ENCODE measurements at regions not wholly inside any gene's neighbourhood (a gene's known extent, or its start where the extent isn't known, plus 50 kb on each side); places are given as distances from the start of the nearest gene placed in this dataset.

DNA sequence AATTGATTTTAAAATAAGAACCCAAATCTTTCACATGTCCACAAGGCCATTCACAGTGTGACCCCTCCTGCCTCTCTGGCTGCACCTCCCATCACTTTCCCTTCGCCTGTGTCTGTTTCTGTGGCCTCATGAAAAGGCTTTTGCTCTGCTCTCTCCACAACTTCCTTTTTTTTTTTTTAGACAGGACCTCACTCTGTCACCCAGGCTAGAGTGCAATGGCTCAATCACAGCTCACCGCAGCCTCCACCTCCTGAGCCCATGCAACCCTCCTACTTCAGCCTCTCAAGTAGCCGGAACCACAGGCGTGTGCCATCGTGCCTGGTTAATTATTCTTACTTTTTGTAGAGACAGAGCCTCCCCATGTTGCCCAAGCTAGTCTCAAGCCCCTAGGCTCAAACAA lies 197.1 kb downstream of the ABCC12 start:
- no peaks in the 10 kb centered on the region for H3K9me3 ChIP-seq (ENCODE audit: control insufficient read depth, insufficient read depth, low read length)
- H3K27me3 ChIP-seq (ENCODE audit: control insufficient read depth, insufficient read depth, low read length), result no peaks in the 10 kb centered on the region
- no peaks in the 10 kb centered on the region for H3K36me3 ChIP-seq (ENCODE audit: control insufficient read depth, insufficient read depth, low read length)
- no peak overlapping the region for H3K4me3 ChIP-seq (ENCODE audit: low read depth, low read length)
- no peak overlapping the region for H3K9ac ChIP-seq (ENCODE audit: low read depth, low read length)
- H3K4me1 ChIP-seq (ENCODE audit: control insufficient read depth, insufficient read depth, low read length), result no peaks in the 10 kb centered on the region

GRCh38 chr16:47956916-47957315 lies 198.9 kb downstream of the ABCC12 start:
- no peaks in the 10 kb centered on the region for H3K36me3 ChIP-seq (ENCODE audit: control insufficient read depth, insufficient read depth, low read length)
- H3K9me3 ChIP-seq (ENCODE audit: control insufficient read depth, insufficient read depth, low read length), result no peaks in the 10 kb centered on the region
- no peaks in the 10 kb centered on the region for H3K27me3 ChIP-seq (ENCODE audit: control insufficient read depth, insufficient read depth, low read length)
- H3K4me3 ChIP-seq (ENCODE audit: low read depth, low read length), result no peak overlapping the region
- H3K9ac ChIP-seq (ENCODE audit: low read depth, low read length), result no peak overlapping the region
- H3K4me1 ChIP-seq (ENCODE audit: control insufficient read depth, insufficient read depth, low read length), result no peaks in the 10 kb centered on the region

GRCh38 chr16:47949714-47950113 lies 206.1 kb downstream of the ABCC12 start:
- Histone ChIP-seq H3K9me3 (ENCODE audit: control insufficient read depth, insufficient read depth, low read length) (no peaks in the 10 kb centered on the region), H3K4me1 (ENCODE audit: control insufficient read depth, insufficient read depth, low read length) (no peaks in the 10 kb centered on the region), H3K27me3 (ENCODE audit: control insufficient read depth, insufficient read depth, low read length) (no peaks in the 10 kb centered on the region), H3K9ac (ENCODE audit: low read depth, low read length) (no peak overlapping the region), H3K36me3 (ENCODE audit: control insufficient read depth, insufficient read depth, low read length) (no peaks in the 10 kb centered on the region), H3K4me3 (ENCODE audit: low read depth, low read length) (no peak overlapping the region)

GRCh38 chr16:47949276-47949675 lies 206.5 kb downstream of the ABCC12 start:
- Histone ChIP-seq H3K36me3 (ENCODE audit: control insufficient read depth, insufficient read depth, low read length) (no peaks in the 10 kb centered on the region), H3K4me3 (ENCODE audit: low read depth, low read length) (no peak overlapping the region), H3K27me3 (ENCODE audit: control insufficient read depth, insufficient read depth, low read length) (no peaks in the 10 kb centered on the region), H3K9me3 (ENCODE audit: control insufficient read depth, insufficient read depth, low read length) (no peaks in the 10 kb centered on the region), H3K9ac (ENCODE audit: low read depth, low read length) (no peak overlapping the region), H3K4me1 (ENCODE audit: control insufficient read depth, insufficient read depth, low read length) (no peaks in the 10 kb centered on the region)

DNA sequence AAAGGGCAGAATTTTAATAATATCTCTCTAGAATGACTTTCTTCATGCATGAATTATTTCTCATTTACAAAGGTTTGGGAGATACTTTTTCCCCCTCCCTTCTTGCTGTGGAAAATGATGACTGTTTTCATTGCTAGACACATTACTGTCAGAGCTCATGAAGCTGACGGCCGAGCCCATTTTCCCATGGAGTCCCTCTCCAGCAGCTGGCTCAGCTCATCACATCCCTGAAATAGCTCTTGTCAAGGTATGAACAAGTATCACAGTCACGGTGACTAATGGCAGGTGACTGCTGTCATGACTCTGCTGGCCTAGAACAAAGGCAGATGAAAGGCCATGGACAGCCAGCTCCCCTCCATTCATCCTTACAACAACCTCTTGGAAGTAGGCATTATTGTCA lies 208.1 kb downstream of the ABCC12 start:
- Histone ChIP-seq H3K4me3 (ENCODE audit: low read depth, low read length) (no peak overlapping the region), H3K9me3 (ENCODE audit: control insufficient read depth, insufficient read depth, low read length) (no peaks in the 10 kb centered on the region), H3K4me1 (ENCODE audit: control insufficient read depth, insufficient read depth, low read length) (no peaks in the 10 kb centered on the region), H3K27me3 (ENCODE audit: control insufficient read depth, insufficient read depth, low read length) (no peaks in the 10 kb centered on the region), H3K9ac (ENCODE audit: low read depth, low read length) (no peak overlapping the region), H3K36me3 (ENCODE audit: control insufficient read depth, insufficient read depth, low read length) (no peaks in the 10 kb centered on the region)

DNA sequence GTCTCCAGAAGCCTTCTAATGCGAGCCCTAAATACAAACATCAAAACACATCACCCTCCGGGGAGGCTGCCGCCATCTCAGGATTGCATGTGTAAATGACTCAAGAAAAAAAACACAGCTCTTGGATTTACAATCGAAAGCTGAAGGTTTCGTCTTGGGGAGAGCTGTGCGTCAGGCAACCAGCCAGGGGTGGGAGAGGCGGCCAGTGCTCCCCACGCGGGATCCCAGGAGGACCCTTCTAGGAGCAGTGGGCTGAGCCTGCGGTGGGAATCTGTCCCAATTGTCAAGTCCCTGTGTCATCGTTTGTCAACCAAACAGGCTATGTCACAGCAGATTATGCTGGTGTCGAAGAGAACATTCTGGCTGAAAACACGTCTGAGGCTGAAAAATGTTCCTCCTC lies 209.7 kb downstream of the ABCC12 start:
- H3K9ac ChIP-seq (ENCODE audit: low read depth, low read length), result no peak overlapping the region
- H3K36me3 ChIP-seq (ENCODE audit: control insufficient read depth, insufficient read depth, low read length), result no peaks in the 10 kb centered on the region
- H3K27me3 ChIP-seq (ENCODE audit: control insufficient read depth, insufficient read depth, low read length), result no peaks in the 10 kb centered on the region
- no peaks in the 10 kb centered on the region for H3K4me1 ChIP-seq (ENCODE audit: control insufficient read depth, insufficient read depth, low read length)
- no peak overlapping the region for H3K4me3 ChIP-seq (ENCODE audit: low read depth, low read length)
- H3K9me3 ChIP-seq (ENCODE audit: control insufficient read depth, insufficient read depth, low read length), result no peaks in the 10 kb centered on the region

GRCh38 chr16:47944589-47944988 lies 211.2 kb downstream of the ABCC12 start:
- Histone ChIP-seq H3K36me3 (ENCODE audit: control insufficient read depth, insufficient read depth, low read length) (no peaks in the 10 kb centered on the region), H3K4me3 (ENCODE audit: low read depth, low read length) (no peak overlapping the region), H3K9me3 (ENCODE audit: control insufficient read depth, insufficient read depth, low read length) (no peaks in the 10 kb centered on the region), H3K4me1 (ENCODE audit: control insufficient read depth, insufficient read depth, low read length) (no peaks in the 10 kb centered on the region), H3K27me3 (ENCODE audit: control insufficient read depth, insufficient read depth, low read length) (no peaks in the 10 kb centered on the region), H3K9ac (ENCODE audit: low read depth, low read length) (no peak overlapping the region)

DNA sequence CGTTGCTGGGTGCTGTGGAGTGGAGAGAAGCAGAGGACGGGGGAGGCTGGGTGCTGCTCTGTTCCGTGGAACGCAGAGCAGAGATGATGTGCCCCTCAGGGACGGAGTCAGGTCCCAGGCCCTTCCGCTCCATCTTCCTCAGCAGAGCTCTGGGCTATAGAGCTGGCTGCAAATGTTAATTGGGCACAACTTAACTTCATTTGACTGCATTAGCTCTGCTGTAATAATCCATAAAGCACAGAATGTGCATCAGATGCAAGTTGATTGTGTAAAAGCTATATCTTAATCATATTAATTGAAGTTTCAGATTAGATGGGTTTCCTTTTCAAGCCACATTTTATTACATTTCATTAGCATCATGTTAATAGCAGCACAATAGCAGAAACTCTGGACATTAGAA lies 212.6 kb downstream of the ABCC12 start:
- Histone ChIP-seq H3K4me1 (ENCODE audit: control insufficient read depth, insufficient read depth, low read length) (no peaks in the 10 kb centered on the region), H3K4me3 (ENCODE audit: low read depth, low read length) (no peak overlapping the region), H3K9me3 (ENCODE audit: control insufficient read depth, insufficient read depth, low read length) (no peaks in the 10 kb centered on the region), H3K27me3 (ENCODE audit: control insufficient read depth, insufficient read depth, low read length) (no peaks in the 10 kb centered on the region), H3K9ac (ENCODE audit: low read depth, low read length) (no peak overlapping the region), H3K36me3 (ENCODE audit: control insufficient read depth, insufficient read depth, low read length) (no peaks in the 10 kb centered on the region)

DNA sequence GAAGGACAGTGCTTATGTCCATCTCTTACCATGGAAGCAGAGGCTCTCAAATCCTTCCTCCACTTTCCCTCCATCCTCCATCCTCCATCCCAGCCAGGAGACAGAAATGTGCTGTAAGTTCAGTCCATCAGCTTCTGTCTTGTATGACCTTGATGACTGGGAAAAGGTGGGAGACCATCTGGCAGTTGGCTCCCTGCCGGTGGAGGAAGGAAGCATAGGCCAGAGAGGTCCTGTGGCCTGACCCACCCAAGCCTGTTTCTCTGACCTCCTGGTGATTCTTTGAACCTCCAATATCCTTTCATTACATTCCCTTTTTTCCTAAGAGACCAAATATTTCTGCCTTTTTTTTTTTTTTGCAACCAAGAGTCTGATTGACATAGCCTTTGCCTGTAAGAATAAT lies 215.3 kb downstream of the ABCC12 start:
- Histone ChIP-seq H3K9me3 (ENCODE audit: control insufficient read depth, insufficient read depth, low read length) (no peaks in the 10 kb centered on the region), H3K4me1 (ENCODE audit: control insufficient read depth, insufficient read depth, low read length) (no peaks in the 10 kb centered on the region), H3K36me3 (ENCODE audit: control insufficient read depth, insufficient read depth, low read length) (no peaks in the 10 kb centered on the region), H3K27me3 (ENCODE audit: control insufficient read depth, insufficient read depth, low read length) (no peaks in the 10 kb centered on the region), H3K9ac (ENCODE audit: low read depth, low read length) (no peak overlapping the region), H3K4me3 (ENCODE audit: low read depth, low read length) (no peak overlapping the region)

DNA sequence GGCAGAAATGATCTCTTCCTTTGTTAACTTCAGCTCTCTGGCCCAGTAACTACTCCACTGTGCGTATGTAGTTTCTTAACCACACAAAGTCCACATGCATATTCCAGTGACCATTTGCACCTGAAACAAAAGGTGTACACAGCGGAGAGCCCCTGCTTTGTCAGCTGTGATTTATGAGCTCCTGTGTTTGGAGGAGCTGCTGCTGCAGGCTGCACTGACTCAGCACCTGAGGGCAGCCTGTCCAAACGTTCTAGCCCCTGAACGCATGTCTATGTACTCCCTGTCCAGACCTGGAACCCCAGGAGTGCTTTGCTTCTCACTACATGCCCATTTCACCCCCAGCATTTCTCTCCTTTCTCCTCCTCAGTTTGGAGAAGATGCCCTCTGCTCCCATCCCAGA lies 216.1 kb downstream of the ABCC12 start:
- H3K4me3 ChIP-seq (ENCODE audit: low read depth, low read length), result no peak overlapping the region
- H3K36me3 ChIP-seq (ENCODE audit: control insufficient read depth, insufficient read depth, low read length), result no peaks in the 10 kb centered on the region
- H3K4me1 ChIP-seq (ENCODE audit: control insufficient read depth, insufficient read depth, low read length), result no peaks in the 10 kb centered on the region
- no peaks in the 10 kb centered on the region for H3K9me3 ChIP-seq (ENCODE audit: control insufficient read depth, insufficient read depth, low read length)
- H3K27me3 ChIP-seq (ENCODE audit: control insufficient read depth, insufficient read depth, low read length), result no peaks in the 10 kb centered on the region
- H3K9ac ChIP-seq (ENCODE audit: low read depth, low read length), result no peak overlapping the region

- no peak overlapping the region for H3K9ac ChIP-seq (ENCODE audit: low read depth, low read length)
- no peak overlapping the region for H3K4me3 ChIP-seq (ENCODE audit: low read depth, low read length)
- no peaks in the 10 kb centered on the region for H3K36me3 ChIP-seq (ENCODE audit: control insufficient read depth, insufficient read depth, low read length)
- no peaks in the 10 kb centered on the region for H3K27me3 ChIP-seq (ENCODE audit: control insufficient read depth, insufficient read depth, low read length)
- H3K9me3 ChIP-seq (ENCODE audit: control insufficient read depth, insufficient read depth, low read length), result no peaks in the 10 kb centered on the region
- H3K4me1 ChIP-seq (ENCODE audit: control insufficient read depth, insufficient read depth, low read length), result no peaks in the 10 kb centered on the region
Observed at GRCh38 chr16:47938272-47938671, 217.5 kb downstream of the ABCC12 start.

DNA sequence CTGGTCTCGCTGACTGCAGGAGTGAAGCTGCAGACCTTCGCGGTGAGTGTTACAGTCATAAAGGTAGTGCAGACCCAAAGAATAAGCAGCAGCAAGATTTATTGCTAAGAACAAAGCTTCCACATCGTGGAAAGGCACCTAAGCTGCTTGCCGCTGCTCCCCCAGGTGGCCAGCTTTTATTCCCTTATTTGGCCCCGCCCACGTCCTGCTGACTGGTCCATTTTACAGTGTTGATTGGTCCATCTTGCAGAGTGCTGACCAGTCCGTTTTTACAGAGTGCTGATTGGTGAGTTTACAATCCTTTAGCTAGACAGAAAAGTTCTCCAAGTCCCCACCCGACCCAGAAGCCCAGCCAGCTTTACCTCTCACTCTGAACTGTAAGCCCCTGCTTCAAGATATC lies 227.8 kb downstream of the ABCC12 start:
- H3K9me3 ChIP-seq (ENCODE audit: control insufficient read depth, insufficient read depth, low read length), result no peaks in the 10 kb centered on the region
- no peak overlapping the region for H3K9ac ChIP-seq (ENCODE audit: low read depth, low read length)
- no peaks in the 10 kb centered on the region for H3K36me3 ChIP-seq (ENCODE audit: control insufficient read depth, insufficient read depth, low read length)
- H3K27me3 ChIP-seq (ENCODE audit: control insufficient read depth, insufficient read depth, low read length), result no peaks in the 10 kb centered on the region
- no peaks in the 10 kb centered on the region for H3K4me1 ChIP-seq (ENCODE audit: control insufficient read depth, insufficient read depth, low read length)
- no peak overlapping the region for H3K4me3 ChIP-seq (ENCODE audit: low read depth, low read length)

GRCh38 chr16:47927330-47927729 lies 228.5 kb downstream of the ABCC12 start:
- no peaks in the 10 kb centered on the region for H3K9me3 ChIP-seq (ENCODE audit: control insufficient read depth, insufficient read depth, low read length)
- H3K4me3 ChIP-seq (ENCODE audit: low read depth, low read length), result no peak overlapping the region
- H3K36me3 ChIP-seq (ENCODE audit: control insufficient read depth, insufficient read depth, low read length), result no peaks in the 10 kb centered on the region
- no peaks in the 10 kb centered on the region for H3K27me3 ChIP-seq (ENCODE audit: control insufficient read depth, insufficient read depth, low read length)
- no peaks in the 10 kb centered on the region for H3K4me1 ChIP-seq (ENCODE audit: control insufficient read depth, insufficient read depth, low read length)
- no peak overlapping the region for H3K9ac ChIP-seq (ENCODE audit: low read depth, low read length)

Data from iPS-15b (cell line).